SU-DHL-6 (cell line): ENCODE measurements at regions not wholly inside any gene's neighbourhood (a gene's known extent, or its start where the extent isn't known, plus 50 kb on each side); places are given as distances from the start of the nearest gene placed in this dataset.

Source experiments
- EZH2phosphoT487 ChIP-seq: fragments of 200-600 bp; sonication (generic), shearing (Covaris generic); conservative IDR thresholded peaks from 2 replicates; pipeline ENCODE4 v1.6.1; 2018; ENCODE audit warnings: mild to moderate bottlenecking, antibody characterized with exemption, low read length, moderate library complexity, mixed read lengths
- TF ChIP-seq, protein P1 (sequence below): fragments of 200-600 bp; sonication (generic); IDR thresholded peaks from one replicate; pipeline ENCODE4 v1.5.1; 2017; ENCODE audit warnings: antibody characterized with exemption, mild to moderate bottlenecking, low read length, moderate library complexity; ENCODE audit not compliant: insufficient read depth, poor library complexity, severe bottlenecking

DNA sequence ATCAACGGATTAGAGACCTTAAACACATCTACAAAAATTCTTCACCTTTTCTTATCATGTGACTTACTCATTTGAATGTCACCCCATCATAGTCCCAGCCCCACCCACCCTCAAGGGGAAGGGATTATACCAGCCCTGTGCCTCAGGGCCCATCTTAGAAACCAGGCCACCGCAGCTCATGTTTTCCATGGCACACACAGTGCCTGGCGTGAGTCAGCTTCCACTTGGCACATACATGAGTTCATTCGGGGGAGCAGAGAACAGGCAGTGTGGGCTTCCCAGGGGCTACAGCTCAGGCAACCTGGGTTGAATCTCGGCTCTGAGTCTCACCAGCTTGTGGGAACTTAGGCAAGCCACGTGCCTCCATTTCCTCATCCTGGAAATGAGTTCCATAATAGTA is 310.6 kb downstream of the NPHP4 start:
- TF ChIP-seq, protein P1, sequence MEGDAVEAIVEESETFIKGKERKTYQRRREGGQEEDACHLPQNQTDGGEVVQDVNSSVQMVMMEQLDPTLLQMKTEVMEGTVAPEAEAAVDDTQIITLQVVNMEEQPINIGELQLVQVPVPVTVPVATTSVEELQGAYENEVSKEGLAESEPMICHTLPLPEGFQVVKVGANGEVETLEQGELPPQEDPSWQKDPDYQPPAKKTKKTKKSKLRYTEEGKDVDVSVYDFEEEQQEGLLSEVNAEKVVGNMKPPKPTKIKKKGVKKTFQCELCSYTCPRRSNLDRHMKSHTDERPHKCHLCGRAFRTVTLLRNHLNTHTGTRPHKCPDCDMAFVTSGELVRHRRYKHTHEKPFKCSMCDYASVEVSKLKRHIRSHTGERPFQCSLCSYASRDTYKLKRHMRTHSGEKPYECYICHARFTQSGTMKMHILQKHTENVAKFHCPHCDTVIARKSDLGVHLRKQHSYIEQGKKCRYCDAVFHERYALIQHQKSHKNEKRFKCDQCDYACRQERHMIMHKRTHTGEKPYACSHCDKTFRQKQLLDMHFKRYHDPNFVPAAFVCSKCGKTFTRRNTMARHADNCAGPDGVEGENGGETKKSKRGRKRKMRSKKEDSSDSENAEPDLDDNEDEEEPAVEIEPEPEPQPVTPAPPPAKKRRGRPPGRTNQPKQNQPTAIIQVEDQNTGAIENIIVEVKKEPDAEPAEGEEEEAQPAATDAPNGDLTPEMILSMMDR = no peak
- TF ChIP-seq EZH2phosphoT487 = no peak
